HG03469 (cell line): ENCODE measurements at regions not wholly inside any gene's neighbourhood (a gene's known extent, or its start where the extent isn't known, plus 50 kb on each side); places are given as distances from the start of the nearest gene placed in this dataset.

Experiments
- ATAC-seq: cut with Tn5 transposase; IDR thresholded peaks from one replicate; pipeline ENCODE4 v1.9.1; 2021; ENCODE audit warnings: mild to moderate bottlenecking, moderate library complexity, moderate number of reproducible peaks; ENCODE audit not compliant: unreplicated experiment

GRCh38 chr14:101174980-101175606 lies 271.6 kb upstream of the RTL1 start:
- ATAC-seq = no peak

GRCh38 chr14:101175731-101176534 lies 272.4 kb upstream of the RTL1 start:
- ATAC-seq = no peak

GRCh38 chr14:101176535-101177205 lies 273.1 kb upstream of the RTL1 start:
- no peak for ATAC-seq

- no peak for ATAC-seq
Observed at GRCh38 chr14:101177301-101177971, 273.9 kb upstream of the RTL1 start.

- no peak for ATAC-seq
Observed at GRCh38 chr14:101178184-101179072, 274.9 kb upstream of the RTL1 start.

- ATAC-seq = no peak
Observed at GRCh38 chr14:101179691-101180211, 276.2 kb upstream of the RTL1 start.

- ATAC-seq = no peak
Observed at GRCh38 chr14:101181446-101182313, 278.2 kb upstream of the RTL1 start.

- ATAC-seq = no peak
Observed at GRCh38 chr14:101182476-101182875, 279.0 kb upstream of the RTL1 start.

- no peak for ATAC-seq
Observed at GRCh38 chr14:101183376-101184103, 280.0 kb upstream of the RTL1 start.

- no peak for ATAC-seq
Observed at GRCh38 chr14:101184104-101184455, 280.6 kb upstream of the RTL1 start.

- no peak for ATAC-seq
Observed at GRCh38 chr14:101184572-101184971, 281.1 kb upstream of the RTL1 start.

- ATAC-seq = no peak
Observed at GRCh38 chr14:101185073-101185835, 281.7 kb upstream of the RTL1 start.

GRCh38 chr14:101185946-101186345 lies 282.4 kb upstream of the RTL1 start:
- ATAC-seq = no peak

- no peak for ATAC-seq
Observed at GRCh38 chr14:101186544-101186943, 283.0 kb upstream of the RTL1 start.

GRCh38 chr14:101186992-101187815 lies 283.7 kb upstream of the RTL1 start:
- no peak for ATAC-seq

GRCh38 chr14:101187816-101188570 lies 284.5 kb upstream of the RTL1 start:
- ATAC-seq = no peak
